HG03025 (cell line): ENCODE measurements at regions not wholly inside any gene's neighbourhood (a gene's known extent, or its start where the extent isn't known, plus 50 kb on each side); places are given as distances from the start of the nearest gene placed in this dataset.

Source experiments
- ATAC-seq: cut with Tn5 transposase; IDR thresholded peaks from one replicate; pipeline ENCODE4 v1.9.1; 2021; ENCODE audit warnings: mild to moderate bottlenecking, moderate library complexity; ENCODE audit not compliant: unreplicated experiment, low FRiP score

GRCh38 chr18:46400449-46400848 is 256.6 kb downstream of the LOXHD1 start:
- no peak for ATAC-seq

- ATAC-seq = no peak
Observed at GRCh38 chr18:46401486-46402070, 255.4 kb downstream of the LOXHD1 start.

GRCh38 chr18:46402396-46402795 is 254.6 kb downstream of the LOXHD1 start:
- ATAC-seq = no peak

GRCh38 chr18:46402945-46403344 is 254.1 kb downstream of the LOXHD1 start:
- ATAC-seq = no peak

GRCh38 chr18:46405832-46406538 is 251.0 kb downstream of the LOXHD1 start:
- ATAC-seq = no peak

- ATAC-seq = no peak
Observed at GRCh38 chr18:46406539-46406932, 250.5 kb downstream of the LOXHD1 start.

- ATAC-seq = no peak
Observed at GRCh38 chr18:46407486-46408166, 249.4 kb downstream of the LOXHD1 start.

GRCh38 chr18:46408334-46408987 is 248.6 kb downstream of the LOXHD1 start:
- no peak for ATAC-seq

GRCh38 chr18:46411191-46411828 is 245.7 kb downstream of the LOXHD1 start:
- ATAC-seq = no peak

- no peak for ATAC-seq
Observed at GRCh38 chr18:46411867-46412690, 244.9 kb downstream of the LOXHD1 start.

- ATAC-seq = no peak
Observed at GRCh38 chr18:46412916-46413315, 244.1 kb downstream of the LOXHD1 start.

- ATAC-seq = no peak
Observed at GRCh38 chr18:46413684-46414083, 243.3 kb downstream of the LOXHD1 start.

GRCh38 chr18:46414863-46415262 is 242.2 kb downstream of the LOXHD1 start:
- ATAC-seq = no peak

- ATAC-seq = no peak
Observed at GRCh38 chr18:46415532-46416252, 241.3 kb downstream of the LOXHD1 start.

- ATAC-seq = no peak
Observed at GRCh38 chr18:46416706-46417638, 240.0 kb downstream of the LOXHD1 start.

GRCh38 chr18:46418663-46419260 is 238.3 kb downstream of the LOXHD1 start:
- no peak for ATAC-seq

GRCh38 chr18:46419391-46420141 is 237.5 kb downstream of the LOXHD1 start:
- ATAC-seq = no peak
